B cell (primary cell): ENCODE measurements at regions not wholly inside any gene's neighbourhood (a gene's known extent, or its start where the extent isn't known, plus 50 kb on each side); places are given as distances from the start of the nearest gene placed in this dataset.

Experiments used
- ATAC-seq: fragments of 200-7000 bp; cut with Tn5 transposase; one replicate; pipeline ENCODE4 v1.10.0; 2021; ENCODE audit warnings: low read depth, mild to moderate bottlenecking, moderate number of reproducible peaks, moderate library complexity
- CTCF ChIA-PET: fragments of 350-600 bp; sonication (Branson Sonifier 250); formaldehyde crosslinking; loops from one replicate; lab custom pipeline; 2021; ENCODE audit warnings: antibody characterized with exemption, inconsistent platforms; lab: Charles Lee
- POLR2A ChIA-PET: fragments of 350-600 bp; sonication (Branson Sonifier 250); formaldehyde crosslinking; loops from one replicate; lab custom pipeline; 2021; ENCODE audit warnings: antibody characterized with exemption; lab: Charles Lee
- DNase-seq: peaks from one replicate; pipeline ENCODE4 v3.0.0; 2013
- H2AFZ ChIP-seq: 2 replicates; pipeline ENCODE4 v1.6.1; 2012; ENCODE audit warnings: mild to moderate bottlenecking, low read depth, low read length; ENCODE audit not compliant: insufficient read depth, poor library complexity, severe bottlenecking
- H3K27ac ChIP-seq, 2 donors: 1 replicate in 1 of 2; 2 replicates in 1 of 2; pipeline ENCODE4 v1.5.1; 2012 to 2013; ENCODE audit warnings: low read length in 2 of 2, mild to moderate bottlenecking in 2 of 2, moderate library complexity in 1 of 2
- H3K27me3 ChIP-seq, 4 experiments: fragments of 200-600 bp in 1 of 4; sonication (generic) in 1 of 4; replicated peaks in 1 of 4; 1 replicate in 2 of 4; 2 replicates in 2 of 4; pipeline versions ENCODE4 v1.6.1 to v1.7.0; 2013 to 2016; ENCODE audit warnings: low read length in 3 of 4, mild to moderate bottlenecking in 2 of 4, mixed read lengths in 1 of 4, moderate library complexity in 1 of 4; ENCODE audit not compliant: insufficient read depth in 4 of 4, control insufficient read depth in 3 of 4; ENCODE audit errors: control extremely low read depth in 1 of 4
- H3K36me3 ChIP-seq, 2 experiments: replicated peaks in 1 of 2; 1 replicate in 1 of 2; 2 replicates in 1 of 2; pipeline versions ENCODE4 v1.6.1 to v1.7.1; 2013; ENCODE audit warnings: low read length in 1 of 2; ENCODE audit not compliant: insufficient read depth in 2 of 2, control insufficient read depth in 1 of 2; ENCODE audit errors: control extremely low read depth in 1 of 2, extremely low read depth in 1 of 2
- H3K4me1 ChIP-seq, 2 donors: fragments of 200-600 bp in 1 of 2; sonication (generic) in 1 of 2; 1 replicate in 1 of 2; 2 replicates in 1 of 2; pipeline versions ENCODE4 v1.5.1 to v1.6.1; 2013 to 2017; ENCODE audit warnings: low read length in 2 of 2; ENCODE audit not compliant: control insufficient read depth in 2 of 2, insufficient read depth in 2 of 2
- H3K4me2 ChIP-seq: replicated peaks from 2 replicates; pipeline ENCODE3; 2012; ENCODE audit warnings: mild to moderate bottlenecking, low read depth, low read length; ENCODE audit not compliant: poor library complexity, severe bottlenecking
- H3K4me3 ChIP-seq, 5 experiments: fragments of 200-600 bp in 1 of 5; sonication (generic) in 1 of 5; 1 replicate in 3 of 5; 2 replicates in 2 of 5; pipeline versions ENCODE4 v1.5.1 to v1.7.0; 2011 to 2016; ENCODE audit warnings: low read length in 4 of 5, mild to moderate bottlenecking in 4 of 5, low read depth in 2 of 5, control low read depth in 1 of 5, moderate library complexity in 1 of 5; ENCODE audit not compliant: insufficient read depth in 1 of 5; ENCODE audit errors: control extremely low read depth in 1 of 5, extremely low read depth in 1 of 5
- H3K79me2 ChIP-seq: fragments of 200-600 bp; sonication (generic); one replicate; pipeline ENCODE4 v1.6.0; 2016; ENCODE audit warnings: low read length; ENCODE audit not compliant: control insufficient read depth, insufficient read depth
- H3K9ac ChIP-seq: fragments of 200-600 bp; sonication (generic); 2 replicates; pipeline ENCODE4 v1.6.1; 2017; ENCODE audit warnings: mild to moderate bottlenecking, low read length, moderate library complexity
- H3K9me3 ChIP-seq, 3 donors: one replicate each; pipeline versions ENCODE4 v1.6.1 to v1.7.1; 2013; ENCODE audit warnings: low read length in 2 of 3; ENCODE audit not compliant: control insufficient read depth in 2 of 3, insufficient read depth in 1 of 3; ENCODE audit errors: control extremely low read depth in 1 of 3
- H4K20me1 ChIP-seq: 2 replicates; pipeline ENCODE4 v1.6.0; 2012; ENCODE audit warnings: mild to moderate bottlenecking, low read length; ENCODE audit not compliant: insufficient read depth, control insufficient read depth, poor library complexity, severe bottlenecking
- H3K27ac Mint-ChIP-seq: one replicate; pipeline ENCODE4 v1.8.0; 2021; ENCODE audit warnings: mixed read lengths
- H3K27me3 Mint-ChIP-seq: one replicate; pipeline ENCODE4 v1.8.0; 2021; ENCODE audit warnings: mixed read lengths
- H3K4me1 Mint-ChIP-seq: one replicate; pipeline ENCODE4 v1.8.0; 2021; ENCODE audit warnings: mixed read lengths
- H3K4me3 Mint-ChIP-seq: one replicate; pipeline ENCODE4 v1.8.0; 2021; ENCODE audit warnings: mixed read lengths
- H3K9me3 Mint-ChIP-seq: one replicate; pipeline ENCODE4 v1.8.0; 2022; ENCODE audit warnings: mixed read lengths; ENCODE audit not compliant: insufficient read depth
- EZH2 ChIP-seq: IDR thresholded peaks from 2 replicates; pipeline ENCODE4 v1.6.1; 2012; ENCODE audit warnings: borderline replicate concordance, low read depth, mild to moderate bottlenecking, moderate library complexity, low read length; ENCODE audit not compliant: insufficient read depth, poor library complexity, severe bottlenecking
- WGBS: methylation state at CpG from one replicate; pipeline ENCODE4 v1.1.5; 2013; ENCODE audit warnings: missing lambda C conversion rate; ENCODE audit not compliant: insufficient coverage; 5-methylcytosine and 5-hydroxymethylcytosine counted together
- intact Hi-C: fragments of 100-400 bp; cut with micrococcal nuclease; formaldehyde crosslinking; loops from one replicate; pipeline ENCODE4 v1.10.0; 2022
- TF ChIP-seq, protein P1 (sequence below): fragments of 200-600 bp; IDR thresholded peaks from one replicate; pipeline ENCODE4 v1.8.0; 2022; ENCODE audit warnings: antibody characterized with exemption, mild to moderate bottlenecking

- H3K4me1 Mint-ChIP-seq, result peaks cover 39% of the 10 kb centered on the region
- H3K79me2 ChIP-seq, result no peaks in the 10 kb centered on the region
- H3K9me3 ChIP-seq, result peaks cover 0 to 16% (median 4%) of the 10 kb centered on the region in 3 donors
- TF ChIP-seq, protein P1, sequence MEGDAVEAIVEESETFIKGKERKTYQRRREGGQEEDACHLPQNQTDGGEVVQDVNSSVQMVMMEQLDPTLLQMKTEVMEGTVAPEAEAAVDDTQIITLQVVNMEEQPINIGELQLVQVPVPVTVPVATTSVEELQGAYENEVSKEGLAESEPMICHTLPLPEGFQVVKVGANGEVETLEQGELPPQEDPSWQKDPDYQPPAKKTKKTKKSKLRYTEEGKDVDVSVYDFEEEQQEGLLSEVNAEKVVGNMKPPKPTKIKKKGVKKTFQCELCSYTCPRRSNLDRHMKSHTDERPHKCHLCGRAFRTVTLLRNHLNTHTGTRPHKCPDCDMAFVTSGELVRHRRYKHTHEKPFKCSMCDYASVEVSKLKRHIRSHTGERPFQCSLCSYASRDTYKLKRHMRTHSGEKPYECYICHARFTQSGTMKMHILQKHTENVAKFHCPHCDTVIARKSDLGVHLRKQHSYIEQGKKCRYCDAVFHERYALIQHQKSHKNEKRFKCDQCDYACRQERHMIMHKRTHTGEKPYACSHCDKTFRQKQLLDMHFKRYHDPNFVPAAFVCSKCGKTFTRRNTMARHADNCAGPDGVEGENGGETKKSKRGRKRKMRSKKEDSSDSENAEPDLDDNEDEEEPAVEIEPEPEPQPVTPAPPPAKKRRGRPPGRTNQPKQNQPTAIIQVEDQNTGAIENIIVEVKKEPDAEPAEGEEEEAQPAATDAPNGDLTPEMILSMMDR, result no peak
- TF ChIP-seq EZH2, result no peak
- H3K9me3 Mint-ChIP-seq, result no peaks in the 10 kb centered on the region
- no peak overlapping the region for H3K27ac Mint-ChIP-seq
- ChIA-PET CTCF (interaction anchor here (0.9 to 1.6 kb wide), 4 partner anchors 8 to 920 kb away, joined by 3 to 5 read pairs (median 4); no protein-coding TSS in a partner anchor), POLR2A (interaction anchor here (0.6 kb wide), 1 partner anchor 12 kb away, joined by 3 read pairs; no protein-coding TSS in a partner anchor)
- H3K4me1 ChIP-seq, result peaks cover 39 to 46% of the 10 kb centered on the region in 2 donors
- intact Hi-C loops, result loop anchor here (10.0 kb wide), 1 partner anchor 202 kb away; no protein-coding TSS in a partner anchor
- H3K27me3 Mint-ChIP-seq, result peaks cover 82% of the 10 kb centered on the region
- no peak overlapping the region for H2AFZ ChIP-seq
- 100% methylated on average over 1 of the region's 4 CpGs for WGBS
- DNase-seq, result no peak
- H3K4me3 Mint-ChIP-seq, result no peak overlapping the region
- no peak overlapping the region for H3K27ac ChIP-seq
- no peak overlapping the region for H3K9ac ChIP-seq
- no peaks in the 10 kb centered on the region for H3K36me3 ChIP-seq
- ATAC-seq, result no peak
- peaks cover 0 to 72% (median 65%) of the 10 kb centered on the region in 4 experiments for H3K27me3 ChIP-seq
- H3K4me3 ChIP-seq, result no peak overlapping the region
- H3K4me2 ChIP-seq, result no peak overlapping the region
- H4K20me1 ChIP-seq, result peaks cover 28% of the 10 kb centered on the region
These were observed 117.5 kb upstream of the PROK2 start for GRCh38 chr3:71902258-71903111.

GRCh38 chr3:71901645-71902044 is 116.7 kb upstream of the PROK2 start:
- H3K27me3 ChIP-seq, result peaks cover 0 to 70% (median 63%) of the 10 kb centered on the region in 4 experiments

More at GRCh38 chr3:71901645-71902044, 116.7 kb upstream of the PROK2 start:
- Mint-ChIP-seq H3K4me3 (no peak overlapping the region), H3K9me3 (no peaks in the 10 kb centered on the region), H3K4me1 (peaks cover 31% of the 10 kb centered on the region), H3K27me3 (peaks cover 80% of the 10 kb centered on the region), H3K27ac (no peak overlapping the region)
- intact Hi-C loops, result loop anchor here (10.0 kb wide), 1 partner anchor 203 kb away; no protein-coding TSS in a partner anchor
- no peak overlapping the region for H3K4me3 ChIP-seq
- CTCF ChIA-PET, result interaction anchor here (0.5 to 1.6 kb wide), 4 partner anchors 9 to 789 kb away, joined by 3 to 5 read pairs (median 4); no protein-coding TSS in a partner anchor
- H3K27ac ChIP-seq, result no peak overlapping the region
- peaks cover 30 to 38% of the 10 kb centered on the region in 2 donors for H3K4me1 ChIP-seq
- H3K9ac ChIP-seq, result no peak overlapping the region
- H4K20me1 ChIP-seq, result peaks cover 25% of the 10 kb centered on the region
- H2AFZ ChIP-seq, result no peak overlapping the region
- POLR2A ChIA-PET, result no interaction called here
- no peak overlapping the region for H3K4me2 ChIP-seq
- no peak for DNase-seq
- no peaks in the 10 kb centered on the region for H3K79me2 ChIP-seq
- peaks cover 0 to 16% (median 4%) of the 10 kb centered on the region in 3 donors for H3K9me3 ChIP-seq
- TF ChIP-seq, protein P1, result no peak
- TF ChIP-seq EZH2, result no peak
- H3K36me3 ChIP-seq, result no peaks in the 10 kb centered on the region
- 100% methylated on average over 6 of the region's 9 CpGs for WGBS
- ATAC-seq, result no peak
